ENCODE measurements at regions not wholly inside any gene's neighbourhood (a gene's known extent, or its start where the extent isn't known, plus 50 kb on each side); places are given as distances from the start of the nearest gene placed in this dataset.

DNA sequence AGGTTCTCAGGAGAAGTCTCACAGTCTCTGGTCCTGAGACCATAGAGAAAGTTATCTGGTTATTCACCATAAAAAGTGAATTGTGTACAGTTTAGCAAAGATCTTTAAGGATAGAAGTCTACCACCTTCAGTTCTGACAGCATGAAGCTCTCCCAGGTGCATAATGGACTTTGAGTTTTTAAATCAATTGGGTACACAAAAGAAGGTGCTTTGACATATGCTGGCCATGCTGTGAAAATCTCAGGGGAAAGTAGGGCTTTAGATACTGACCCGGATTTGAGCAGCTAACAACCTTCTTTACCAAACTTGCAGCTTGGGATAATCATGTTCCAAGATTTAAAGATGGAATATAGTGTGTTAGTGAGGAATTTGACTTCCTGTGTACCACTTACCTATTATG lies 264.2 kb downstream of the ZSWIM6 start:
- TF ChIP-seq, protein P1, sequence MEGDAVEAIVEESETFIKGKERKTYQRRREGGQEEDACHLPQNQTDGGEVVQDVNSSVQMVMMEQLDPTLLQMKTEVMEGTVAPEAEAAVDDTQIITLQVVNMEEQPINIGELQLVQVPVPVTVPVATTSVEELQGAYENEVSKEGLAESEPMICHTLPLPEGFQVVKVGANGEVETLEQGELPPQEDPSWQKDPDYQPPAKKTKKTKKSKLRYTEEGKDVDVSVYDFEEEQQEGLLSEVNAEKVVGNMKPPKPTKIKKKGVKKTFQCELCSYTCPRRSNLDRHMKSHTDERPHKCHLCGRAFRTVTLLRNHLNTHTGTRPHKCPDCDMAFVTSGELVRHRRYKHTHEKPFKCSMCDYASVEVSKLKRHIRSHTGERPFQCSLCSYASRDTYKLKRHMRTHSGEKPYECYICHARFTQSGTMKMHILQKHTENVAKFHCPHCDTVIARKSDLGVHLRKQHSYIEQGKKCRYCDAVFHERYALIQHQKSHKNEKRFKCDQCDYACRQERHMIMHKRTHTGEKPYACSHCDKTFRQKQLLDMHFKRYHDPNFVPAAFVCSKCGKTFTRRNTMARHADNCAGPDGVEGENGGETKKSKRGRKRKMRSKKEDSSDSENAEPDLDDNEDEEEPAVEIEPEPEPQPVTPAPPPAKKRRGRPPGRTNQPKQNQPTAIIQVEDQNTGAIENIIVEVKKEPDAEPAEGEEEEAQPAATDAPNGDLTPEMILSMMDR (IDR thresholded peaks at IDR 0.05; ENCODE audit: control extremely low read depth, extremely low read depth, low read depth, missing control alignments), result no peak
- no peak for DNase-seq (ENCODE audit: extremely low spot score)
- POLR2A ChIA-PET, result no interaction called here
- CTCF ChIA-PET, result interaction anchor here (1.1 to 2.4 kb wide), 2 partner anchors 10 to 24 kb away, joined by 3 to 10 read pairs; no protein-coding TSS in a partner anchor

DNA sequence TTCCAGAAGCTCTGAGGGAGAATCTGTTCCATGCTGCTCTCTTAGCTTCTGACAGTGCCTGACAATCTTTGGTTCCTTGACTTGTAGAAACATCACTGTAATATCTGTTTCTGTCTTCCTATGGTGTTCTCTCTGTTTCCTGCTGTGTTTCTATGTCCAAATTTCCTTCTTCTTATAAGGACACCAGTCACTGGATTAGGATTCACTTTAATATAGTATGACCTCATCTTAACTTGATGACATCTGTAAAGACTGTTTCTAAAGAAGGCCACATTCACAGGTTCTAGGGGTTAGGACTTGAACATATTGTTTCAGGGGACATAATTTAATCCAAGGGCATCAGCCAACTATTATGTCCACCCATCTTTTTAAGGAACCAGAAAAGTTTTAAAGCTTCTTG lies 265.6 kb downstream of the ZSWIM6 start:
- CTCF ChIA-PET, result interaction anchor here (1.1 to 2.2 kb wide), 5 partner anchors 9 to 60 kb away, joined by 3 to 11 read pairs (median 4); no protein-coding TSS in a partner anchor
- no peak for DNase-seq (ENCODE audit: extremely low spot score)
- TF ChIP-seq, protein P1 (IDR thresholded peaks at IDR 0.05; ENCODE audit: control extremely low read depth, extremely low read depth, low read depth, missing control alignments), result no peak

DNA sequence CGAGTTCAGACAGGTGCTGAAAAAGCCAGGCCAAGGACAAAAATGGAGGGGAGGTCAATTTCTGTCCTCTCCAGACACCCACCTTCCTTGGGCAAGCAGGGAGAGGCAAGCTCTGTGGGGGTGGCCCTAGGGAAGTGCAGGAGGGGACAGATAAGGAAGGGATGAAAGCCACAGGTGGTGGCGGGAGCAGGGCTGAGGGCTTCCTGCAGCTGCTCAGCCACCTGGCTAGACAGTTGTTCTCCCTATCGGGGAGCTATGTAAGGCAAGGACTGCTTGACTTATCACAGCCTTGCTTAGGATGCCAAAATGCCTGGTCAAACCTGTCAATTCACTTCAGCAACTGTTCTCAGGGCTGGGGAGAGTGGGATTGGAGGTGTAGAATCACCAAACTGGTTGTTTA lies 266.1 kb downstream of the ZSWIM6 start:
- no peak for DNase-seq (ENCODE audit: extremely low spot score)
- TF ChIP-seq, protein P1 (IDR thresholded peaks at IDR 0.05; ENCODE audit: control extremely low read depth, extremely low read depth, low read depth, missing control alignments), result no peak
- CTCF ChIA-PET, result interaction anchor here (1.1 to 2.2 kb wide), 5 partner anchors 9 to 60 kb away, joined by 3 to 11 read pairs (median 4); no protein-coding TSS in a partner anchor
- POLR2A ChIA-PET, result no interaction called here

More for the DNA sequence above, 265.6 kb downstream of the ZSWIM6 start:
- POLR2A ChIA-PET, result no interaction called here

DNA sequence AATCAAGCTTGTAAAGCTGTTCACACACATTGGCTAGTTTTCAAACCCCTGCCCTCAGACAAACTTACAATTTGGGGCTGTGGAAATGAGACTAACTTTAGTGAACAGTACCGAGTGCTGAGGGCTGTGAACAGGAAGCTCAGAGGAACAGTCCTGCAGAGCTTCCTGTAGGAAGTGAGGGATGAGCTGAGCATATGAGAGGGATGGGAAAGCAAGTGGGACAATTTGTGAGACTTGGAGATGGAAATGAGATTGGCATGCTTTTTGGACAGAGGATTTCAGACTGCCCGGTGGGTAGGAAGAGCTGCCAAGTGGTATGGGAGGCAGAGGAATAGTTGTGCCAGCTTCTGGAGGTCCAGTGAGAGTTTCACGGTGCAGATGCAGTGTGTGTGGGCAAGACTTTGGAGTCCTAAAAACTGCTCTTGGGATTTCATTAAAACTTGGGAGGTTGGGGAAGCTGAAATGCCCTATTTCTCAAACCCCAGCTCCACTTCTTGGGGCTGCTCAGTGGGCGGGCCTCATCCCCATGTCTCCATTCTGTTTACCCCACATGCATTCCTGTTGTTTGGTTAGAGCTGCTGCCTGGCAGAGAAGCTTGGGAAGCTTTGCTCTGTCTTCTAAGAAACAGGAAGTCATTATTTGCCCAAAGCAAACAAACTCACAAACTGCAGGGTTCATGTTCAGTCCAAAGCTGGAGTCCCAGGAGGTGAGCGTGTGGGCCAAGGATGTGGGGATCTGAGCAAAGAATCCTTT lies 267.5 kb downstream of the ZSWIM6 start:
- DNase-seq (ENCODE audit: extremely low spot score), result no peak
- POLR2A ChIA-PET, result no interaction called here
- TF ChIP-seq, protein P1 (IDR thresholded peaks at IDR 0.05; ENCODE audit: control extremely low read depth, extremely low read depth, low read depth, missing control alignments), result no peak
- CTCF ChIA-PET, result interaction anchor here (1.2 to 2.2 kb wide), 3 partner anchors 12 to 24 kb away, joined by 3 to 5 read pairs (median 3); no protein-coding TSS in a partner anchor

DNA sequence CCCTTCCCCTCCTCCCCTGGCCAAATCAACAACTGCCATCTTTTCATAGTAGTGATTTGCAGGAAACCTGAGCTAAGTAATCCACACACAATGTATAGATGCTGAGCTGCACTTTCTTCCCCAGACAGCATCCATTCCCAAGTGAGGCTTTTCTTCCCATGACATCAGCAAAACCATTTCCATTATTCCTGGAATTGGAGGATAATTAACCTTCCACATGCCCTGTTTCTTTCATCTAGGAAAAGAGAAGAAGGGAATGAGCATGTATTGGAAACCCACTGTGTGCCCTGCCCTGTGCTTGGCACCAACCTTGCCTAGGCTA lies 268.0 kb downstream of the ZSWIM6 start:
- TF ChIP-seq, protein P1 (IDR thresholded peaks at IDR 0.05; ENCODE audit: control extremely low read depth, extremely low read depth, low read depth, missing control alignments), result no peak
- POLR2A ChIA-PET, result no interaction called here
- CTCF ChIA-PET, result interaction anchor here (1.3 kb wide), 1 partner anchor 20 kb away, joined by 3 read pairs; no protein-coding TSS in a partner anchor
- DNase-seq (ENCODE audit: extremely low spot score), result no peak

DNA sequence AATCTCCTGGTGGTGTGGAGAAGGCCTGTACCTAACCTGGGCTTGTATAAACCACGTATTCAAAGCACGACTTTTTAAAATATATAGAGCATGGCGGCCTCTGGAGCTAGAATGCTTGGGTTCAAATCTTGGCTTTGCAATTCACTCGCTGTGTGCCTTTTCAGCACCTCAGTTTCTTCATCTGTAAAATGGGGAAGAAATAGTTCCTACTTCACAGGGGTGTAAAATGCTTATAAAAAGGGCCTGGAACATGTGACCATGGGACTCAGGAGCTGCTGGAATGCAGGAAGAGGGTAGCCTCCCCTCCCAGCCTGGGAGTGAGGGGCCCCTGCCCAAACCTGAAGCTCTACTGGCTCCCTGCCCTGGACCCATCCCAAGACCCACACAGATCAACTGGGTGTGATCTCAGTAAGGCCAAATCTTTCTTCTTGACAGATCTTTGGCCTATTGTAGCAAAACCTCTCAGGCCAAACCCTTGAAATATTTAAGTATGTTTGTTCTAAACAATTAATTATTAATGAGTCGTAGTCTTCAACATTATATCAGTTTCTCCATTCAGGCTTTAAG lies 269.0 kb downstream of the ZSWIM6 start:
- POLR2A ChIA-PET, result no interaction called here

More for the DNA sequence above, 269.0 kb downstream of the ZSWIM6 start:
- DNase-seq (ENCODE audit: extremely low spot score), result no peak
- TF ChIP-seq, protein P1 (IDR thresholded peaks at IDR 0.05; ENCODE audit: control extremely low read depth, extremely low read depth, low read depth, missing control alignments), result no peak
- CTCF ChIA-PET, result interaction anchor here (1.3 kb wide), 1 partner anchor 21 kb away, joined by 3 read pairs; no protein-coding TSS in a partner anchor

Measured in GM10248 (cell line).